ENCODE measurements at regions not wholly inside any gene's neighbourhood (a gene's known extent, or its start where the extent isn't known, plus 50 kb on each side); places are given as distances from the start of the nearest gene placed in this dataset.

GRCh38 chr3:150317469-150317868 lies 90.6 kb upstream of the TSC22D2 start:
- Histone ChIP-seq H2BK5ac (ENCODE audit: insufficient read length, low read length) (no peak overlapping the region), H3K56ac (ENCODE audit: insufficient read length, low read depth, low read length) (no peak overlapping the region), H2AFZ (ENCODE audit: low read length) (no peak overlapping the region), H2AK5ac (ENCODE audit: insufficient read length, low read length) (no peak overlapping the region), H3K9me3 (ENCODE audit: control insufficient read depth, low read depth, low read length) (no peaks in the 10 kb centered on the region), H2BK15ac (ENCODE audit: low read depth, low read length) (no peak overlapping the region), H3K27me3 (ENCODE audit: insufficient read depth, low read length) (no peaks in the 10 kb centered on the region), H3K4me2 (ENCODE audit: insufficient read depth, insufficient read length, low read length) (no peak overlapping the region), H3K18ac (ENCODE audit: insufficient read length, low read depth, low read length) (no peak overlapping the region), H3K23ac (ENCODE audit: insufficient read length, low read depth, low read length) (no peak overlapping the region), H4K20me1 (ENCODE audit: control insufficient read depth, insufficient read depth, insufficient read length) (no peaks in the 10 kb centered on the region), H2BK120ac (ENCODE audit: low read depth, low read length, poor library complexity, severe bottlenecking) (no peak overlapping the region), H2BK20ac (ENCODE audit: low read depth, low read length, poor library complexity, severe bottlenecking) (no peak overlapping the region), H3K23me2 (ENCODE audit: insufficient read length, low read depth, low read length, poor library complexity, severe bottlenecking) (no peaks in the 10 kb centered on the region), H3K14ac (ENCODE audit: insufficient read depth, low read length) (no peak overlapping the region), H3K9ac (ENCODE audit: extremely low read depth, insufficient read length, low read length) (no peak overlapping the region), H3K4ac (ENCODE audit: low read depth, low read length) (no peak overlapping the region), H3K27ac (ENCODE audit: insufficient read length, low read depth, low read length) (no peak overlapping the region), H3T11ph (ENCODE audit: low read length) (no peak overlapping the region), H2BK12ac (ENCODE audit: insufficient read length, low read depth, low read length) (no peak overlapping the region), H3K79me2 (ENCODE audit: insufficient read depth, low read length) (no peaks in the 10 kb centered on the region), H4K5ac (ENCODE audit: insufficient read length, low read depth, low read length) (no peak overlapping the region), H3K79me1 (ENCODE audit: insufficient read depth, low read depth, low read length, poor library complexity, severe bottlenecking) (no peaks in the 10 kb centered on the region), H4K91ac (ENCODE audit: insufficient read length, low read depth, low read length) (no peak overlapping the region), H4K8ac (replicated peaks; ENCODE audit: insufficient read length, low read depth, low read length) (no peak overlapping the region), H3K4me1 (ENCODE audit: insufficient read depth, low read length) (0 out of 2 replicates have a peak, but pooled peaks cover 4% of the 10 kb centered on the region)
- Mint-ChIP-seq H3K36me3 (ENCODE audit: insufficient read depth in 1 of 3, low read depth in 3 of 3) (peaks cover 0 to 5% (median 0%) of the 10 kb centered on the region in 3 experiments; a peak in 1 of 7 replicates), H3K4me1 (peaks cover 17 to 20% of the 10 kb centered on the region in 2 experiments), H3K27ac (no peak overlapping the region), H3K9me3 (peaks cover 0 to 4% of the 10 kb centered on the region in 2 experiments; a peak in 1 of 5 replicates), H3K27me3 (ENCODE audit: low read depth) (no peaks in the 10 kb centered on the region), H3K4me3 (no peak overlapping the region)
- TF ChIP-seq CTCF (conservative IDR thresholded peaks at IDR 0.05) = no peak
- WGBS (ENCODE audit: extremely low coverage, insufficient read length, low lambda C conversion rate) = no CpG with 5 or more reads among the region's 2 CpGs
- DNase-seq = no peak
